AG04450 (cell line): ENCODE measurements at regions not wholly inside any gene's neighbourhood (a gene's known extent, or its start where the extent isn't known, plus 50 kb on each side); places are given as distances from the start of the nearest gene placed in this dataset.

Source experiments
- CTCF ChIA-PET: fragments of 300-600, 350-600 bp; formaldehyde crosslinking; extraction: SDS; loops from one replicate; lab custom pipeline; 2022; ENCODE audit warnings: antibody characterized with exemption, inconsistent platforms; lab: Charles Lee
- POLR2A ChIA-PET: fragments of 350-600 bp; formaldehyde crosslinking; extraction: SDS; loops from one replicate; lab custom pipeline; 2021; ENCODE audit warnings: antibody characterized with exemption, inconsistent platforms; lab: Yijun Ruan, JAX
- DNase-seq: peaks from one replicate; pipeline ENCODE4 v3.0.0-alpha.2; 2011; ENCODE audit warnings: low read depth, low spot score
- H3K27ac ChIP-seq: one replicate; pipeline ENCODE4 v1.5.1; 2012; ENCODE audit warnings: low read depth, low read length, control low read depth
- H3K27me3 ChIP-seq: one replicate; pipeline ENCODE4 v1.6.0; 2012; ENCODE audit warnings: low read length; ENCODE audit not compliant: control insufficient read depth, insufficient read depth
- H3K4me3 ChIP-seq: 2 replicates; pipeline ENCODE4 v1.5.1; 2011; ENCODE audit warnings: mild to moderate bottlenecking, low read depth, low read length, control low read depth
- H3K9me3 ChIP-seq: 2 replicates; pipeline ENCODE4 v1.5.1; 2012; ENCODE audit warnings: low read length; ENCODE audit not compliant: control insufficient read depth, insufficient read depth
- CTCF ChIP-seq: IDR thresholded peaks from 2 replicates; pipeline ENCODE4 v1.5.1; 2011; ENCODE audit warnings: low read depth, low read length, control low read depth, inconsistent platforms

- no peak overlapping the region for H3K27ac ChIP-seq
Observed at GRCh38 chr5:119789406-119790117, 160.2 kb downstream of the FAM170A start.

GRCh38 chr5:119792161-119792799 lies 162.9 kb downstream of the FAM170A start:
- Histone ChIP-seq H3K4me3 (no peak overlapping the region), H3K27ac (no peak overlapping the region), H3K9me3 (no peaks in the 10 kb centered on the region), H3K27me3 (no peaks in the 10 kb centered on the region)
- DNase-seq: no peak
- POLR2A ChIA-PET: no interaction called here
- CTCF ChIA-PET: no interaction called here
- TF ChIP-seq CTCF: no peak

More at GRCh38 chr5:119789406-119790117, 160.2 kb downstream of the FAM170A start:
- Histone ChIP-seq H3K9me3 (no peaks in the 10 kb centered on the region), H3K27me3 (no peaks in the 10 kb centered on the region), H3K4me3 (no peak overlapping the region)
- ChIA-PET CTCF (no interaction called here), POLR2A (no interaction called here)
- no peak for DNase-seq
- no peak for TF ChIP-seq CTCF

- Histone ChIP-seq H3K27me3 (no peaks in the 10 kb centered on the region), H3K27ac (no peak overlapping the region), H3K9me3 (no peaks in the 10 kb centered on the region), H3K4me3 (no peak overlapping the region)
- DNase-seq: no peak
- ChIA-PET POLR2A (no interaction called here), CTCF (no interaction called here)
- TF ChIP-seq CTCF: no peak
Observed at GRCh38 chr5:119795768-119796167, 166.4 kb downstream of the FAM170A start.

DNA sequence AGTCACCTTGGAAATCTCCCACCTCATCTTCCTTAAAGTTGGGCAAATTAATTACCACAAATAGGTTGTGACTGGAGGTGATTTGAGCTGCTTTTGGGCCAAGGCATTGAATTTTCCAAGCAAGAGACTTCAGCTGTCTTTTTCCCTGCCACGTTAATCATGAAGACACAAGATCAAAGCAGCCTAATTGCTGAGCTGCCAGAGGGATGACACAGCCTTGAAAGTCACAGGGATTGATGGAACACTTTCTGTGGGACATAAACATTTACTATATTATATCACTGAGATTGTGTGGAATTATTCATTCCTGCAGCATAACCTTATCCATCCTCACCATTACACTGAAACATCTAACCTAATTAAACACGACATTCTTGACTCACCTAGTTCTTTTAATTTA lies 172.2 kb downstream of the FAM170A start:
- no peak for DNase-seq
- H3K4me3 ChIP-seq: no peak overlapping the region
- CTCF ChIA-PET: no interaction called here
- no peaks in the 10 kb centered on the region for H3K27me3 ChIP-seq
- H3K9me3 ChIP-seq: no peaks in the 10 kb centered on the region
- no peak for TF ChIP-seq CTCF
- POLR2A ChIA-PET: no interaction called here
- H3K27ac ChIP-seq: no peak overlapping the region

- no peak for DNase-seq
- no peak overlapping the region for H3K4me3 ChIP-seq
- H3K27me3 ChIP-seq: no peaks in the 10 kb centered on the region
- ChIA-PET POLR2A (no interaction called here), CTCF (no interaction called here)
- H3K27ac ChIP-seq: no peak overlapping the region
- TF ChIP-seq CTCF: no peak
- H3K9me3 ChIP-seq: no peaks in the 10 kb centered on the region
Observed at GRCh38 chr5:119808024-119808423, 178.7 kb downstream of the FAM170A start.
